CMK (cell line): ENCODE measurements at regions not wholly inside any gene's neighbourhood (a gene's known extent, or its start where the extent isn't known, plus 50 kb on each side); places are given as distances from the start of the nearest gene placed in this dataset.
"Not testable (repeated sequence)": the region's sequence is repeated elsewhere in the genome, so short reads cannot be mapped to it uniquely, and the experiment has no call there.

ENCODE experiments used
- DNase-seq: peaks from one replicate; pipeline ENCODE4 v3.0.0-alpha.2; 2010; ENCODE audit warnings: low read depth

DNA sequence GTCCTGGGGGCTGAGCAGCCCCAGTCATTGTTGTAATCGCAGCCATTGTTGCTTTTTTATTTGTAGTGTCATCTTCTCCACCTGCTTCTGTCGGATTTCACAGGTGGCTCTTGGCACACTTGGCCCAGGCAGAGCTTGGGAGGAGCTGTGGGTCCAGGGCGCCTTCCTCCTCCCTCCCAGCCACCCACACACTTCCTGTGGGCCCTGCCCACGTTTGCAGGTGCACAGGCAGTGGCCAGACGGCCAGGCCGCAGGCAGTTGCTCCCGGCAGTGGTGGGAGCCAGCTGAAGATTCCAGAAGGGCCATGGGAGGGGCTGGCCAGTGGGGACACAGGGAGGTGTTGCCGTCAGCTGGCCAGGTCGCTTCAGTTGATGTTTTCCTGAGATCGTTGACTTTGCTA, 1191.9 kb downstream of the BRD1 start:
- no peak for DNase-seq

DNA sequence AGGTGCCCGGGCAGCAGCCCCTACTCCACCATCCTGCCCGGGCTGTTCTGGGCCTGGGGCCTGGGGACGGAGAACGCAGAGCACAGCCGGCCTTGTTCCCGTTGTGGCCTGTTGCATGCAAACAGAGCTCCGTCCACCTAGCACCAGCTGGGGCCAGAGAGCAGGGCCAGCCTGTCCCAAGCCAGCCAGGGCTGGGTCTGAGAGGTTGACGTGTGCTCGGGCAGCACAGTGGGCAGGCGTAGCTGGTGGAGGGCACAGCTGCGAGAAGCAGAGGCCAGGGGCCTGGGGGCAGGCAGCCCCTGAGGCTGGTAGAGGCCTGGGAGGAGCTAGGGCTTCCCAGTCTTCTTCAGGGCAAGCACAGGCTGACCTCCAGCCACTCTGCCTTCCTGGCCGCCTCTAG, 1192.6 kb downstream of the BRD1 start:
- DNase-seq, result no peak

DNA sequence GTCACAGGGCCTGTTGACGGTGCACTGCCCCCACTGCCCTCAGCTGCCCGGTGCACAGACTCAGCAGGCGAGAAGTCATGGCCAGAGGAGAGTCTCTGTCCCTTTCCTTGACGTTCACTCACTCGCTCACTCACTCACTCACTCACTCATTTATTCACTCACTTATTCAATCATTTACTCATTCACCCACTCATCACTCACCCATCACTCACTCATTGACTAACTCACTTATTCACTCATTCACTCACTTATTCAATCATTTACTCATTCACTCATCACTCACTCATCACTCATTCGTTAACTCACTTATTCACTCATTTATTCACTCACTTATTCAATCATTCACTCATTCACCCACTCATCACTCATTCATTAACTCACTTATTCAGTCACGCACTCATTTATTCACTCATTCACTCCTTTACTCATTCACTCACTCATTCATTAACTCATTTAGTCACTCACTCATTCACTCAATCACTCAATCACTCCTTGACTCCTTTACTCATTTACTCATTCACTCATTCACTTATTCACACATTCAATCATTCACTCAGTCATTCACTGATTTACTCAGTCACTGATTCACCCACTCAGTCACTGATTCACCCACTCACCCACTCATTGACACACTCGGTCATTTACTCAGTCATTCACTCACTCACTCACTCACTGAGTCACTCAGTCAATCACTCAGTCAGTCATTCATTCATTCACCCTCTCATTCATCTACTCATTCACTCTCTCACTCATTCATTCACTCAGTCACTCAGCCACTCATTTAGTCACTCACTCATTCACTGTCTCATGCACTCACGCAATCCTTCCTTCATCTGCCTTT, 1193.5 kb downstream of the BRD1 start:
- no peak for DNase-seq

DNA sequence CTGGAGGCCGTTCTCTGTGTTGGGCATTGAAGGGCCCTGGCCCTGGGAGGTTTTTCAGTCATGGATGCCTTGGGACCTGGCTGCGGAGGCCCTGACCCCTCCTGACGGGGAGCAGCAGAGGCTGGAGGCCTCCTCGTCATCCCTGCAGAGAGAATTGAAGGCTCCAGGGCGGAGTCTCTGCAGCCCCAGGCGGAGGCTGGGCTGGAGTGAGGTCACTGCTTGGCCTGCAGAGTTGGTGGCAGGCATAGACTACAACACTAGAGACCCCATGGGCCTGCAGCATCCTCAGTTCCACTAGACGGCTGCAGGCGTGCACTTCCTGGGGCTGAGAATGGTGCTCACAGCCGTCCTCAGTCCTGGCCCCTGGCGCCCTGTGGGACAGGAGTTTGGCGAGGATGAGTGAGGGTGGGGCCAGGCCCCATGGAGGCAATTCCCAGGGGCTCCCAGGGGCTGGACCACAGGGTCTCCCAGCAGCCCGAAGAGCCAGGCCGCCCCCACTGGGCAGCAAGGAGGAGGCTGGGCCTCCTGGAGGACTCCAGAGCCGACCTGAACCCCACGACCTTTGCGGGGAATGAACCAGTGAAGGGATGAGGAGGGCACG, 1194.9 kb downstream of the BRD1 start:
- DNase-seq, result no peak

DNA sequence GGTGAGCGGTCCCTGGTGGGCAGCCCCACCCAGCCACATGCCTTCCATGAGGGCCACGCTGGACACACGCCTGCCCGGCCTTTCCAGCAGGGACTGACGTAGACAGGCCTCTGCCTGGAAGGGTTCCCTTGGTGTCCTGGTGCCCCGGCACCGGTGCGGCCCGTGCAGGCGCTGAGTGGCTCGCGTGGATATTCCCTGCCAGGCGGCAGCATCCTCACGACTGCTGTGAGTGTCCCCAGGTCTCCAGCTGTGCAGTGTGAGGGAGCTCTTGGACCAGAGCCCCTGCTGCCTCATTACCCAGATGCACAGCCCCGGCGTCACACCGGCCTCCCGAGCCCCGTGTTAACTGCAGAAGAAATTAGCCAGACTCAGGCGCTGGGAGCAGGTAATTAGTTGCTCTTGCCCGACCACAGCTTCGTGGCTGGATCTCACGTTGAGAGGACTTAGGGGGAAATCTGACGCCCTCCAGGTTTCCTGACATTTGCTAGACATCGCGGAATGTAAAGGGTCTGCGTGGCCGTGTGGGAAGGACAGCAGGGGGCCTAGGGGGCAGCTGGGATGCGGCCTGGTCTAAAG, 1196.3 kb downstream of the BRD1 start:
- no peak for DNase-seq

DNA sequence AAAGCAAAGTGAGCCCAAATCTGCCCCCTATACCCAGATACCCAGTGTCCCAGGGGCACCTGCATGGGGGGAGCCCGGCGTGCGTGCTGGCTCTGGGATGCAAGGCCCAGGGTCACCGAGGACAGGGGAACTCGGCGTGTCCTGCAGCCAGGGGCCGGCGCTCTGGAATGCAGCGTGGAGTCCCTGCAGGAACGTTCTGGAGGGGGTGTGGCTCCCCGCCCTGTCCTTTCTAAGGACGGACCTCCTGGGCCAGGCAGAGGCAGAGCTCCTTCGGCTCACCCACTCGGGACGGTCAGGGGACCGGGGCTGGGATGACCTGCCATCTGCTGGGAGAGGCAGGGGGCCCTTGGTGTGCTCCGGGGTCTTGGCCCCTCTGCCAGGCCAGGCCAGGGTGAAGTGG, 1196.8 kb downstream of the BRD1 start:
- DNase-seq, result no peak

DNA sequence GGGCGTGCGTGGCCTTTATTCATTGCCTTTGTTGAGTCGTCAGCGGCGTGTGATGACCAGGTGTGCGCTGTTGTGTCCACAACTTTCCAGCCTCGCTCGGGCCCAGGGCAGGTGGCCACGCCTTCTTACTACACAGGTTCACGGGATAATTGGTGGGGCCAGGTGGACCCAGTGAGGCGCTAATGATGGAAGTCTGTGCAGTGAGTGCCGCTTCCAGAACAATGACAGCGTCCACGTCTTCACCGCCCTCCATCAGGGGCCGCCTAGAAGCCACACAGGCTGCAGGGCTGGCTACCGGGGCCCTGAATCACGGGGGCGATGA, 1197.3 kb downstream of the BRD1 start:
- no peak for DNase-seq

DNA sequence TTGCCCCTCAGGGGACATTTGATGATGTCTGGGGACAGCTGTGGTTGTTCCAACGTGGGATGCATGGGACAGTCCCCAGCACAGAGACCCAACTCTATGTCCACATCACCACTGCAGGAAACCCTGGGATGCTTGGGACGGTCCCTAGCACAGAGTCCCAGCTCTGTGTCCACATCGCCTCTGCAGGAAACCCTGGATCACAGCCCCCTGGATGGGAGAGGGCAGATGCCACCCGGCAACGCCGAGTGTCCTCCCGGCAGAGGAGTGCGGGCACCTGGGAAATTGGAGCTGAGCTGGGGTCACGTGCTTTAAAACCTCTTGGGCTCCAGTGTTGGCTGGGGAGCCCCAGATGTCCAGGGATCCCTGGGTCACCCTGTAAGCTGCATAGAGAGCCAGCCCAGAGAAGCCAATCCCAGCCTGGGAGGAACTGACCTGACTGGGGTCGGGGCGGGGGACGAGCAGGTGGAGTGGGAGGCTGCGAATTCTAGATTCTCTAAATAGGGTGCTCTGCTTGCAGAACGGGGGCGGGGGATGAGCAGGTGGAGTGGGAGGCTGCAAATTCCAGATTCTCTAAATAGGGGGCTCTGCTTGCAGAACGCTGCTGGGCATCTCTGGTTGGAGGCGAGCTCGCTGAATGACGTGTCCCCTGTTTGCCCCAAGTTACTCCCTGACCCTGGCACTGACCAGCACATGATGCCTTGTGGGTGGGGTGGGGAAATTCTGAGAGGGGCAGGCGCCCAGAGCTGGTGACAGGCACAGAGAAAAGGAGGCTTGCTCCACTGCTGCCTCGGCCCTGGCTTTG, 1197.8 kb downstream of the BRD1 start:
- DNase-seq, result no peak

DNA sequence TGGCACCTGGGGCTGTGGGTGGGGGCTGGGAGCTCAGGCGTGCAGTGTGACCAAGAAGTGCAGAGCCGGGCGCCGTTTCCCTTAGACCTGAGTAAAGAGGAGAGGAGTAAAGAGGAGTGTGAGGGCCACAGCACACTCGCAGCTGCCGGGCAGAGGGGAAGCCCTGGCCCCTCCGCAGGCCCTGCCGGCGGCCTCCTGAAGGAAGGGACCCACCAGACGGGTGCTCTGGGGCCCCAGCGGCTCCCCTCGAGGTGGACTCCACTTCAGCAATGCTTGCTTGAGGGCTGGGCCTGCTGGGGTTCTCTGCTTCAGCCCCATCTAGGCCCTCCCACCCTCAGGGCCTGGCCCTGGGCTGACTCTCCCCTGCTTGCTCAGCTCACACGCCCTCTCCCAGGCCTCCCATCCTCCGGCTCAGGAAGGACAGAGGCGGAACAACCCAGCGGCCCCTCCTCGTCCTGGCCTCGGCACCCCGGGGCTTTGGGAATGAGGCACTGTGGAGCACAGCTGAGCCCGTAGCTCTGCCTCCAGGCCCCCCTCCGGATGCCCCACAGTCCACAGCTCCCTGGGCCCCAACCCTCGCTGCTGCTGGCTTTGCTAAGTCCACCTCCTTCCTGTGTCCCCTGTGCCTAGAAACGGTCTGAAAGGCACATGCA, 1198.7 kb downstream of the BRD1 start:
- no peak for DNase-seq

DNA sequence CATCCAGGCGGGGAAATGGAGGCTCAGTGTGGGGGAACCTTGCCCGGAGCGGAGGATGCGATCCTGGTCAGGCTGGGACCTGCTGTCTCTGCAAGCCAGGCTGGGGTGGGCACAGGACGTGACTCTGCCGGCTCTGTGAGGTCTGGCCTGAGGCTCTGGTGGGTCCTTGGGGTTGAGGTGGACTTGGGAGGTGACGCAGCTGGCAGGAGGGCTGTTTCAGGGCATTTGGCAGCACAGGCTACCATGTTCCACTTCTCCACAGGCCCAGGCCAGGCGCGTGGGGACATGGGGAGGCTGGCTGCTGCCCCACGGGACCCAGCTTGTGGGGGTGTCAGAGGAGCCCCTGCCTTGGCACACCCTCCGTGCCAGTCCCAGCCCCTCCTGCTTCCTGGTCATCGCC, 1199.7 kb downstream of the BRD1 start:
- DNase-seq, result no peak

DNA sequence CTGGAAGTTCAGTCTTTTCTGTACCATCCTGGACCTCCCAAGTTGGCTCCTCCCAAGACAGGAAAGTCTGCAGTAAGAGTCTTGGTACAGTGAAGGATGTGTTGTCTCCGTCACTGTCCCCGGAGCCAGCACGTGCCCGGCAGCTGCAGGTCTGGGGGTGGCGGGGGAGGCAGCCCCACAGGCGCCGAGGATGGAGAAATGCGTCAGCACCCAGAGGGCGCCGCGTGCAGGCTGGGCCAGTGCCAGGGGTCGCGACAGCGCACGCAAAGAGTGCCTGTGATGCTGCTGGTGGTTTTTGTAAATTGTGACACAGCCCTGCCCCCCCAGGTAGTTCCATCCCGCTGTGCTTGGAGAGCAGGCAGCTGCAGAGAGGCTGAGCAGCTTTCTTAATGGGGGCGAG, 1200.5 kb downstream of the BRD1 start:
- DNase-seq, result no peak

DNA sequence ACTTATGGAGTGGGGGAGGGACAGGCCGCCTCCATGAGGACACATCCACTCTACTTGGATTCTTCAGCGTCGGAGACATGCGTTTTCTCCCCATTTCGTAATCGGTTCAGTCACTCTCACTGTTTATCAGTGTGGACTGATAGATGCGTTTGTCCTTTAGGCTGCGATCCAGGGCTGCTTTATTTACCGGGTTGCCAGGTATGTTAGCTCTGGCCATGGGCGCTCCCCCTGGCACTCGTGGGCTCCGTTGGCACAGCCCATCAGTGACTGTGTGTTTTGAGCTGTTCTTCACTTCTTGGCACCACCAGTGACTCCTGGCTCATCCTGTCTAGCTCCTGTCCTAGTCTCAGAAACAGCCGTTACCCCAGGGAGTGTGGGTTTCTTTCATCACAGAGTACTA, 1203.3 kb downstream of the BRD1 start:
- DNase-seq, result no peak

DNA sequence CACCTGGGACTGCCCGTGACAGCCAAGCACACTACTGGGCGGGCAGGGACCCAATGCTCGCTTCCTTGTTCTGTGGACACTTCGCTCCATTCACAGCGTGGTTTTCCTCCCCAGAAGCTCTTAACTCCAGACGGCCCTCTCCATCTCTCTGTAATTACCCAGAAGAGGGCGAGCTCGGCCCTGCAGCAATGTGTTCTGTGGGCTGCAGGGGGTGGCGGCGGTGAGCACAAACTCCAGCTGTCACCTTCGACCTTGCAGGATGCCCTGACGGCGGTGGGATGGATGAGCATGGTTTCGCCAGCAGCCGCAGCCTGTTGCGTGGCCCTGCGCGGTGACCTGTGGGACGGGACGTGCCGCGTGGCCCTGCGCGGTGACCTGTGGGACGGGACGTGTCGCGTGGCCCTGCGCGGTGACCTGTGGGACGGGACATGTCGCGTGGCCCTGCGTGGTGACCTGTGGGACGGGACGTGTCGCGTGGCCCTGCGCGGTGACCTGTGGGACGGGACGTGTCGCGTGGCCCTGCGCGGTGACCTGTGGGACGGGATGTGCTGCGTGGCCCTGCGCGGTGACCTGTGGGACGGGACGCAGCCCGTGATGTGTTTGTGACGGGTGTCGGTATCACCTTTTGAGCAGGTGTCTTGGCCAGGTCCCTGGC, 1204.7 kb downstream of the BRD1 start:
- DNase-seq, result no peak

DNA sequence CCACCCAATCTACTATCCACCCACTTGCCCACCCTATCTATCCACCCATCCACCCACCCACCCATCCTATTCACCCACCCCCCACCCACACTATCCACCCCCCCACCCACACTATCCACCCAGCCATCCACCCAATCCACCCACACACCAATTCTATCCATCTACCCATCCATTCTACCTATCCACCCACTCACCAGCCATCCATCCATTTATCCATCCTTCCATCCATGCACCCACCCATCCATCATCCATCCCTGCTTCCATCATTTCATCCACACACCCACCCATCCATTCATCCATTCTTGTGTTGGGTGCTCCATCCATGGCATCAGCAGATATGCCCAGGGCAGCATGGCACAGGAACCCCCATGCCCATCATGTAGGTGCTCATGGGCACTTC, 1206.6 kb downstream of the BRD1 start:
- DNase-seq, result no peak

DNA sequence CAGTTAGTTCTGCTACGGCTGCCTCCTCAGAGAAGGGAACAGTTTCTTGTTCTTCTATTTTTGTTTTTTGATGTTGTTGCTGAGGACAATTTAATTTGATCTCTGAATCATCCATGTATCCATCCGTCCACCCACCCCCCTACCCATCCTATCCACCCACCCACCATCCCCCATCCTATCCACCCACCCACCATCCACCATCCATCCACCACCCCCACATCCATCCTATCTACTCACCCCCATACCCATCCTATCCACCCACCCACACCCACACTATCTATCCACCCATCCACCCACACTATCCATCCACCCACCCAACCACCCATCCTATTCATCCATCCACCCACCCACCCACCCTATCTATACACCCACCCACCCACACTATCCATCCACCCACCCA, 1207.2 kb downstream of the BRD1 start:
- not testable (repeated sequence) for DNase-seq

DNA sequence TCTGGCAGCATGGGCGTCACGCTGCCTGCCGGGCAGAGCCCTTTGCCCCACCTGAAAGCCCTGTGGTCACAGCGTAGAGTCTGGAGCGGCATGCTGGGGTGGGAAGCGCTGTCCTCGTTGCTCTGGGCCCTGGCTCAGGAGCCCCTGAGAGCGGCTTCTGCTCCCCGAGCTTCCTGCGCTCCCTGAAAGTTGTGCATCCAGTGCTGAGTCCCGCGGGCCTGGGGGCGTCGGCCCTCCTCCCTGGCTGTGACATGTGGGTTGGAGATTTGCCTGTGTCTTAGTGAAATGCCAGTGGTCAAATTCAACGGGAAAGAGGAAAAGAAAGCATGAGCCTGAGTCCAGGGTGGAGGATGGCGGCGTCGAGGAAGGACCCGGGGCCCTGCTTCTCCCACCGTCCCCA, 1208.0 kb downstream of the BRD1 start:
- no peak for DNase-seq

DNA sequence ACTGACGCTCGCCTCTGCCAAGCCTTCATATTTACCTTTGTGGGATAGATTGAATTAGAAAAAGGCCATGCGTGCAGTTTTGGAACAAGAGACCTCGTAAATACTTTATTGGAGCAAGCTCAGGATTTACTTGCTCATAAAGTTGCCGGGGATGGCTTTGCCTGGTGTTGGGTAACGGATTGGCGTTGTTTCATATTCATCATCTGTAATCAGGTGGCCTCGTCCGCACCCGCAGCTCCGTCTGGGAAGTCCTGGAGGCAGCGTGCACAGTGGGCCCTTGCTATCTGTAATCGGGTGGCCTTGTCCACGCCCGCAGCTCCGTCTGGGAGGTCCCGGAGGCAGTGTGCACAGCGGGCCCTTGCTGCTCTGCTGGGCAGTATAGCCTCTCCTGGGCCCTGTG, 1209.3 kb downstream of the BRD1 start:
- DNase-seq, result no peak

DNA sequence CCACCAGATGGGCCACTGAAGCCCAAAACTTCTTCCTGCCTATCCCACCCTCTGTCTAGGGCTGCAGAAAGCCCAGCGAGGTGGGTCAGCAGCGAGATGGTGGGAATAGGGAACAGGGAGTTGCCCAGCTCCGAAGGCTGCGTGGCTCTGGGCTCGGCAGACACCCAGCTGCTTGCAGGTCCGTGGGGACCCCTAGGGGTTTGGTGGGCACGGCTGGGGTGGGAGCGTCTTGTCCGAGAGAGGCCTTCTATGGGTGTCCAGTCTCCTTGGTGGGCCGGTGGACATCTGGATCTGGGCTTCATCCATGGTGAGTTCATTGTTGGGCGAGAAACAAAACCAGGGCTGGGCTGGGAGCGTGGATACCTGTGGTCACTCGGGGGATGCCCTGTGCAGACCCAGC, 1211.0 kb downstream of the BRD1 start:
- DNase-seq, result no peak

DNA sequence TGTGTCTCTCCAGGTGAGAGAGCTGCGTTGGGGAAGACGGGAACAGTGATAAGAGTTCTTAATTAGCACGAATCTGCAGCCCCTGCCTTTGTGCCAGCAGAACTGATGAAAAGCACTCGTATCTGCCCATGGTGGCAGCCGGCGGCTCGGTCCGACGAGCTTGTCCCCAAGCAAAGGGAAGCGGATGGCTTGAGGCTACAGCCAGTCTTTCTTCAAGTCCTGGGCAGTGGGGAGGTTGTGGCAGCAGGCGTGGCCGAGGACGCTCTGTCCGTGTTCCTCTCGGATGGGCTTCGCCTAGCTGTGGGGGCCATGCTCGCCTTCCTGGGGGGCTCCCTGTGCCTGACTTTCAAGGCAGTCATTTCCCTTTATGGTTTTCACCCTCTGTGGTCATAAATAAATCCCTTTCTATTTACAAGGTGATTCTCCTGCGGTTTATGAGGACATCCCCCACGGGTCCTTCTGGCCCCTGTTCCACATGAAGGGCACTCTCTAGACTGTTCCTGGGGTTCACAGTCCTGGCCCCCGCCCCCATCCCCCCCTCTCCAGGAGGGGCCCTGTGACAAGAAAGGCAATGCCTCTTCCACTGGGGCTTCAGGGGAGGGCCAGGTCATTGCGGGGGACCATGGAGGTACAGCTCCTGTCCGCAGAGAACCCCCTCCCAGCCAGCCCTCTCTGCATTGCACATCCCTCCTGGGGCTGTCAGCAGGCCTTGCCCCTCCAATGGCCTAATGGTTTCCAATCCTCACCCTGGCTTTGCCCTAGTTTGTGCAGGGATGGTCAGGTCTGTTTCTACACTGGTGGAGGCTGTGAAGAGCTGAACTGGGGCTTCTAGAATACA, 1212.3 kb downstream of the BRD1 start:
- DNase-seq, result no peak

DNA sequence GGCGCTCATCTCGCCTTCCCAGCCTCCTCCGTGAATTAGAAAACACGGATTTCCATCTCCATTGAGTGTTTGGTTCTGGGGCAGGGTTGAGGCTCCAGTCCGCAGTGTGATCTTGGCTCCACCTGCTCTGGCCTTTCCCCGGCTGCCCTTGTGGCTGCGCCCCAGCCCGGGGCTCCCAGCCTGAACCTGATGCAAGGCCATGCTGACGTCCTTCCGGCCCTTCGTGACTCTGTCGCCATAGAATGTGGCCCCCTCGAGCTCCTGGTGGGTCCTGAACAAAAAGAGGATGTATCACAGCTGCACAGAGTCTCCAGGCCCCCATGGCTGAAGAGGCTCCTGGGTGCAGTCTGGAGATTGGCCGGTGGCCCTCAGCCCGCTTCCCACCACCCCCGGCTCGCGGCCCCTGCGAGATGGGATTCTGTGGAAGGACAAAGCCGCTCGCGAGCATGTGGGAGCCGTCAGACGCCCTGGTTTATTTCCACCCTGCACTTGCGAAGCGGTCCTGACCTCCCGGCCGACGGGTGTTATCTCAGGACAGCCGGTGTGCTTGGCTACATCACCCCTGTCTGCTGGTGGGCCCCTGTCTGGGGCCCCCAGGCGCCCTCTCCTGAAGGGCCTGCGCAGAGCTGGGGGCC, 1214.0 kb downstream of the BRD1 start:
- no peak for DNase-seq
